NB4 (cell line): ENCODE measurements at regions not wholly inside any gene's neighbourhood (a gene's known extent, or its start where the extent isn't known, plus 50 kb on each side); places are given as distances from the start of the nearest gene placed in this dataset.

Source experiments
- CTCF ChIP-seq: IDR thresholded peaks from one replicate; pipeline ENCODE4 v1.5.1; 2012; ENCODE audit warnings: low read depth, low read length
- MAX ChIP-seq: IDR thresholded peaks from 2 replicates; pipeline ENCODE4 v1.6.1; 2011; ENCODE audit warnings: low read depth, low read length
- POLR2A ChIP-seq: IDR thresholded peaks from 2 replicates; pipeline ENCODE4 v1.6.1; 2011; ENCODE audit warnings: mild to moderate bottlenecking; ENCODE audit not compliant: insufficient read length; ENCODE audit errors: extremely low read depth

- TF ChIP-seq CTCF (no peak), POLR2A (no peak), MAX (no peak)
Measured at GRCh38 chr11:37999171-37999570, 1401.1 kb upstream of the RAG2 start.
